Upper lobe of left lung (tissue), 4 donors: ENCODE measurements at regions not wholly inside any gene's neighbourhood (a gene's known extent, or its start where the extent isn't known, plus 50 kb on each side); places are given as distances from the start of the nearest gene placed in this dataset.

Experiments
- POLR2A ChIP-seq, 4 donors: fragments of 450-650 bp; IDR thresholded peaks; one replicate each; pipeline ENCODE4 v1.5.1; 2016 to 2017; ENCODE audit warnings: antibody characterized with exemption in 4 of 4, mild to moderate bottlenecking in 2 of 4
- POLR2AphosphoS5 ChIP-seq, 2 donors: sonication (generic); formaldehyde crosslinking; IDR thresholded peaks; one replicate each; pipeline ENCODE4 v1.5.1; 2017; ENCODE audit warnings: antibody characterized with exemption in 2 of 2
- TF ChIP-seq, protein P1 (sequence below), 6 experiments: fragments of 450-650 bp in 4 of 6; fragments of 200-600 bp in 2 of 6; sonication (generic) in 2 of 6; IDR thresholded peaks; one replicate each; pipeline ENCODE4 v1.5.1; 2016 to 2019; ENCODE audit warnings: antibody characterized with exemption in 6 of 6

DNA sequence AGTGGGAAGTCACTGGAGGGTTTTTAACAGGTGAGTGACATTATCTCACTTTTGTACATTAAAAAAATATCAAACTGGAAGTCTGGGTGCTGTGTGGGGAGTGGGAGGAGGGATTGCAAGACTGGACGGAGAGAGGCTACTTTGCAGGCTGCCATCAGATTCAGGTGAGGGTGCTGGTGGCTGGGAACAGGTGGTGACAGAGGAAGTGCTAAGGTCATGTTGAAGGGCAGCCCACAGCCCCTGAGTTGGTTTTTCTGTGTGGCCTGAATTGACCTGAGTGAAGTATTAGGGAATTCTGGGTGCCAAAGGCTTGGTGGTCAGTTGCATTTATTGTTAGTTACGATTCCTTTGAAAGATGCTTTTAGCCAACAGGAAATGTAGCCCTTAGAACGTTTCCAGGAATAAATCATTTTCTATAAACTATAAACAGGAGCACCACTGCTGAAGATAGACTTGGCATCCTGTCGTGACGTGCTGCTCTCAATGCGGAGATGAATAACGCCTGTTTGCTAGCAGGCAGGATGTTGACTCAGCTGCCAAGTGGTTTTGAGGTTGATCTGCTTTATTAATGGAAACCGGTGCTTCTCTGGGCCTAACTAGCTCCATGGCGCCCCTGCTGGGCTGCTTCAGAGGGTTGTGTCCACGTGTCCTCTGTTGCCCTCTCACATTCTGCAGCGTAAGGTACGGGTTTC, 707.5 kb upstream of the TMEM132C start:
- TF ChIP-seq POLR2AphosphoS5 (IDR thresholded peaks at IDR 0.05) (peak; percentile 29 to 42), POLR2A (IDR thresholded peaks at IDR 0.05) (no peak)
- TF ChIP-seq, protein P1, sequence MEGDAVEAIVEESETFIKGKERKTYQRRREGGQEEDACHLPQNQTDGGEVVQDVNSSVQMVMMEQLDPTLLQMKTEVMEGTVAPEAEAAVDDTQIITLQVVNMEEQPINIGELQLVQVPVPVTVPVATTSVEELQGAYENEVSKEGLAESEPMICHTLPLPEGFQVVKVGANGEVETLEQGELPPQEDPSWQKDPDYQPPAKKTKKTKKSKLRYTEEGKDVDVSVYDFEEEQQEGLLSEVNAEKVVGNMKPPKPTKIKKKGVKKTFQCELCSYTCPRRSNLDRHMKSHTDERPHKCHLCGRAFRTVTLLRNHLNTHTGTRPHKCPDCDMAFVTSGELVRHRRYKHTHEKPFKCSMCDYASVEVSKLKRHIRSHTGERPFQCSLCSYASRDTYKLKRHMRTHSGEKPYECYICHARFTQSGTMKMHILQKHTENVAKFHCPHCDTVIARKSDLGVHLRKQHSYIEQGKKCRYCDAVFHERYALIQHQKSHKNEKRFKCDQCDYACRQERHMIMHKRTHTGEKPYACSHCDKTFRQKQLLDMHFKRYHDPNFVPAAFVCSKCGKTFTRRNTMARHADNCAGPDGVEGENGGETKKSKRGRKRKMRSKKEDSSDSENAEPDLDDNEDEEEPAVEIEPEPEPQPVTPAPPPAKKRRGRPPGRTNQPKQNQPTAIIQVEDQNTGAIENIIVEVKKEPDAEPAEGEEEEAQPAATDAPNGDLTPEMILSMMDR (IDR thresholded peaks at IDR 0.05) = peak in 3 of 6 experiments; percentile 20 to 38 (median 21)
